Natural killer cell (primary cell): ENCODE measurements at regions not wholly inside any gene's neighbourhood (a gene's known extent, or its start where the extent isn't known, plus 50 kb on each side); places are given as distances from the start of the nearest gene placed in this dataset.

ENCODE experiments used
- ATAC-seq, 3 donors: fragments of 150-1000 bp in 2 of 3; fragments of 200-7000 bp in 1 of 3; cut with Tn5 transposase; 1 replicate in 1 of 3; 2 replicates in 2 of 3; pipeline ENCODE4 v1.10.0; 2021; ENCODE audit warnings: mild to moderate bottlenecking in 2 of 3, moderate library complexity in 2 of 3
- DNase-seq, 2 donors: peaks; one replicate each; pipeline versions ENCODE4 v3.0.0 to v3.0.0-alpha.2; 2013 to 2021; ENCODE audit warnings: mixed read lengths in 1 of 2
- H3K27ac ChIP-seq: one replicate; pipeline ENCODE4 v1.5.1; 2013; ENCODE audit warnings: mild to moderate bottlenecking, low read length
- H3K27me3 ChIP-seq: one replicate; pipeline ENCODE4 v1.6.1; 2013; ENCODE audit warnings: low read length; ENCODE audit not compliant: control insufficient read depth, insufficient read depth
- H3K36me3 ChIP-seq: one replicate; pipeline ENCODE4 v1.6.1; 2013; ENCODE audit warnings: low read length; ENCODE audit not compliant: control insufficient read depth, insufficient read depth
- H3K4me1 ChIP-seq: one replicate; pipeline ENCODE4 v1.6.1; 2013; ENCODE audit warnings: low read length; ENCODE audit not compliant: control insufficient read depth, insufficient read depth
- H3K4me3 ChIP-seq: one replicate; pipeline ENCODE4 v1.5.1; 2013; ENCODE audit warnings: low read length
- H3K9me3 ChIP-seq: one replicate; pipeline ENCODE4 v1.6.1; 2013; ENCODE audit warnings: low read length; ENCODE audit not compliant: control insufficient read depth, insufficient read depth
- H3K27ac Mint-ChIP-seq, 2 donors: one replicate each; pipeline ENCODE4 v1.8.0; 2022; ENCODE audit warnings: mild to moderate bottlenecking in 2 of 2, mixed read lengths in 2 of 2, moderate library complexity in 1 of 2
- H3K27me3 Mint-ChIP-seq, 2 donors: one replicate each; pipeline ENCODE4 v1.8.0; 2022; ENCODE audit warnings: low read depth in 2 of 2, mixed read lengths in 2 of 2
- H3K36me3 Mint-ChIP-seq: one replicate; pipeline ENCODE4 v1.8.0; 2022; ENCODE audit warnings: mixed read lengths
- H3K4me1 Mint-ChIP-seq, 2 donors: one replicate each; pipeline ENCODE4 v1.8.0; 2022; ENCODE audit warnings: mixed read lengths in 2 of 2
- H3K4me3 Mint-ChIP-seq: one replicate; pipeline ENCODE4 v1.8.0; 2022; ENCODE audit warnings: mild to moderate bottlenecking, moderate library complexity, mixed read lengths
- H3K9me3 Mint-ChIP-seq, 2 donors: one replicate each; pipeline ENCODE4 v1.8.0; 2022; ENCODE audit warnings: mixed read lengths in 2 of 2
- CTCF ChIP-seq: fragments of 200-600 bp; IDR thresholded peaks from one replicate; pipeline ENCODE4 v1.8.0; 2022; ENCODE audit warnings: antibody characterized with exemption
- WGBS: methylation state at CpG from one replicate; pipeline ENCODE4 v1.1.7; 2013; ENCODE audit warnings: missing lambda C conversion rate; ENCODE audit not compliant: insufficient coverage; 5-methylcytosine and 5-hydroxymethylcytosine counted together
- intact Hi-C: fragments of 100-400 bp; cut with micrococcal nuclease; formaldehyde crosslinking; loops from one replicate; pipeline ENCODE4 v1.14.2; 2022

- H3K4me3 Mint-ChIP-seq, result no peak overlapping the region
- H3K4me1 Mint-ChIP-seq, result no peaks in the 10 kb centered on the region
- Histone ChIP-seq H3K4me1 (no peaks in the 10 kb centered on the region), H3K9me3 (peaks cover 6% of the 10 kb centered on the region), H3K4me3 (no peak overlapping the region), H3K27ac (no peak overlapping the region), H3K27me3 (no peaks in the 10 kb centered on the region), H3K36me3 (no peaks in the 10 kb centered on the region)
- no peak for TF ChIP-seq CTCF
- H3K36me3 Mint-ChIP-seq, result peaks cover 14% of the 10 kb centered on the region
- intact Hi-C loops, result no loop called here
- H3K27me3 Mint-ChIP-seq, result no peaks in the 10 kb centered on the region
- H3K9me3 Mint-ChIP-seq, result peaks cover 23 to 31% of the 10 kb centered on the region in 2 donors
- no peak overlapping the region for H3K27ac Mint-ChIP-seq
- 91% methylated on average over 2 of the region's 2 CpGs for WGBS
- no peak for ATAC-seq
- DNase-seq, result no peak
Measured at GRCh38 chr9:102461156-102461819, 533.8 kb upstream of the CYLC2 start.

GRCh38 chr9:102459828-102460227 lies 535.3 kb upstream of the CYLC2 start:
- intact Hi-C loops, result no loop called here
- Mint-ChIP-seq H3K27me3 (no peaks in the 10 kb centered on the region), H3K4me3 (no peak overlapping the region), H3K36me3 (peaks cover 14% of the 10 kb centered on the region), H3K4me1 (no peaks in the 10 kb centered on the region), H3K27ac (no peak overlapping the region), H3K9me3 (peaks cover 20 to 29% of the 10 kb centered on the region in 2 donors)
- Histone ChIP-seq H3K4me3 (no peak overlapping the region), H3K9me3 (peaks cover 6% of the 10 kb centered on the region), H3K27ac (no peak overlapping the region), H3K36me3 (no peaks in the 10 kb centered on the region), H3K27me3 (no peaks in the 10 kb centered on the region), H3K4me1 (no peaks in the 10 kb centered on the region)
- DNase-seq (no peak), ATAC-seq (no peak)
- no peak for TF ChIP-seq CTCF
- WGBS, result 73% methylated on average over 1 of the region's 1 CpG

- Histone ChIP-seq H3K4me1 (no peaks in the 10 kb centered on the region), H3K27ac (no peak overlapping the region), H3K4me3 (no peak overlapping the region), H3K36me3 (no peaks in the 10 kb centered on the region), H3K27me3 (no peaks in the 10 kb centered on the region), H3K9me3 (peaks cover 4% of the 10 kb centered on the region)
- no peak for ATAC-seq
- no peaks in the 10 kb centered on the region for H3K27me3 Mint-ChIP-seq
- H3K27ac Mint-ChIP-seq, result no peak overlapping the region
- peaks cover 10 to 22% of the 10 kb centered on the region in 2 donors for H3K9me3 Mint-ChIP-seq
- H3K4me3 Mint-ChIP-seq, result no peak overlapping the region
- WGBS, result no CpG with 5 or more reads among the region's 1 CpG
- intact Hi-C loops, result no loop called here
- H3K36me3 Mint-ChIP-seq, result no peaks in the 10 kb centered on the region
- no peak for DNase-seq
- no peak for TF ChIP-seq CTCF
- H3K4me1 Mint-ChIP-seq, result no peaks in the 10 kb centered on the region
Measured at GRCh38 chr9:102456562-102456961, 538.6 kb upstream of the CYLC2 start.

- Mint-ChIP-seq H3K9me3 (peaks cover 6 to 25% of the 10 kb centered on the region in 2 donors), H3K36me3 (no peaks in the 10 kb centered on the region), H3K4me3 (no peak overlapping the region), H3K27ac (no peak overlapping the region), H3K27me3 (no peaks in the 10 kb centered on the region), H3K4me1 (no peaks in the 10 kb centered on the region)
- WGBS, result no CpG with 5 or more reads among the region's 1 CpG
- Histone ChIP-seq H3K4me1 (no peaks in the 10 kb centered on the region), H3K36me3 (no peaks in the 10 kb centered on the region), H3K27me3 (no peaks in the 10 kb centered on the region), H3K4me3 (no peak overlapping the region), H3K9me3 (no peaks in the 10 kb centered on the region), H3K27ac (no peak overlapping the region)
- TF ChIP-seq CTCF, result no peak
- no peak for DNase-seq
- ATAC-seq, result no peak
- intact Hi-C loops, result no loop called here
Measured at GRCh38 chr9:102445906-102446305, 549.2 kb upstream of the CYLC2 start.
